ENCODE measurements at regions not wholly inside any gene's neighbourhood (a gene's known extent, or its start where the extent isn't known, plus 50 kb on each side); places are given as distances from the start of the nearest gene placed in this dataset.

DNA sequence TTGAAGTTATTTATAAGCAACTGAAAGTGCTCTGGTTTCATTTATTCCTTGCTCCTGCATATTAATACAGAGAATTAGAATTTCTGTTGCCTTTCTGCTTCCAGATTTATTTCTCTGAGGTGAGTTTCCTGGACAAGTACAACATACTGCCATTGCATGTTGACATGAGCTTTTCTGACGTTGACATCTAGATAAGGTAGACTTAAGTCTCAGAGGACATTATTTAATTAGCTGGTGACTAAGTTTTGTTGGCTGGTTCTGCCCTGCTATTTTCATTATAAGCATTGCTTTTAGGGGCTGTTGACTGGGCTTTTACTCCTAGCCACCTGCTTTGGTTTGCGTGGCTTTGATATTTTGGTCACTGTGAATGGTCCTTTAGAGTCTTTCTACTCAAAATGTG, 282.9 kb upstream of the SPRED2 start:
- DNase-seq = no peak

DNA sequence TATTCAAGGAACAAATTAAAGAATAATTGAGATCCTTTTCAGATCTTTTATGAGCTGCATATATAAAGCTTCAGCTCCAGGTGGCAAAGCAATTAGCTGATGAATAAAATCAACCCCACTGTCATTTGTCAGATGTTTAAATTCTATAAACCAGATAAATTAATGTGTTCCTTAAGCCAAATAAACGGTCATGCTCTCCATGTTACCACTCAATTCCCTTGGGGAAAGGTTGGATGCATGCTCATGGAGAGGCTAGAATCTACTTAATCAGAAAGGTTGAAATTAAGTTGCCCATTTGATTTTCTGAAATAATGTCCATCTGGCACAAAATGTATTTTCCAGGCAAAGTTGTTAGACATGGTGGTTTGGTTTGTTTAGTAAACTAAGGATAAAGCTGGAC, 282.5 kb upstream of the SPRED2 start:
- DNase-seq = no peak

DNA sequence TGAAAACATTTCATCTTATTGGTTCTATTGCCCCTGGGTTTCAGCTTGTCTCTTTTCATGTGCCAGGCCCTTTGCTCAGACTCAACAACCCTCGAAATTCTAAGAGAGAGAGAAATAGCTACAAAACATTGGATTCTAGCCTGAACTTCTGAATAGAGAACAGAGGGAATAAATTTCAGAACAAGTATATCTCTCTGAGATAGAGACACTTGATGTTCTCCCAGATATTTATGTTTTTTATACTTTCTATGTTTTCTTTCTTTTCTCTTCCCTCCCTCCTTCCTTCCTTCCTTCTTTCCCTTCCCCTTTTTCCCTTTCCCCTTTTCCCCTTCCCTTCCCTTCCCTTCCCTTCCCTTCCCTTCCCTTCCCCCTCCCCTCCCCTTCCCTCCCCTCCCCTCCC, 279.5 kb upstream of the SPRED2 start:
- no peak for DNase-seq

DNA sequence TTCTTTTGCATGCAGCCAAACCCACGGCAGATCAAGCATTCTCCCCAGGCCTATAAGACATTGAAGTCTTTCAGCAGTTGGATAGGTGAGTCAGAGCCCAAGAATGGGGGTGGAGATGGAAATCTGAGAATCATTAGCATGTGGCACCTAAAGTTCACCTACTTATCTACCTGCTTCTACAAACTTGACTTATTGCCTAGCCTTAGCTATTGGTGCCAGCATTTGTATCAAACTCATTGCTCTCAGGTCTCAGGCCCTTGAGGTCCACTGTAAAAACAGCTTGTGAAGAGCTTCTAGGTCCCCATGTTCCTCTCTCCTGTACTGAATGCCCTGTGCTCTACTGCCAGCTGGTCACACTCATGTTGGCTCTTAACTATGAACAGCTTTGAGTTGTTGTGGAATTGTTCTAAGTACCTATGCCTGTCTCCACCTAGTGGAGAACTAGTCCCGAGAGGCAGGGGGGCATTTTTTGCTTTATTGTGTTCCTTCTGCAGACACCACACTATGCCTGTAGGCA, 278.4 kb upstream of the SPRED2 start:
- DNase-seq = no peak

DNA sequence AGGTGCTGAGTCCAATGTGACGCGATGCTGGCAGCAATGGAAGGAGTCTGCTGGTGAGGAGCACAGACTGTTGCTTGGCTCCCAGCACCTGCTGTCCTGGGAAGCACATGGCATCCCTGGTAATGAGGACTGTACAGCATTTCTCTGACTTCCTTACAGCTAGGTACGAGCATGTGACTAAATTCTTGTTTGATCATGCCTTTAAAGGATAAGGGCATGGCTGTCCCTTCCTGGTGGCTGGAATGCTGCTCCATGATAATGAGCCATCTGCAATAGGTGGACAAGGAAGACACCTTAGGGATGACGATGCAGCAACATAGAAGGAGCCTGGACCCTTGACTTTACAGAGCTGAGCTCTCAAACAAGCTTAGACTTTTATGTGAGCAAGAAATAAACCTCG, 278.0 kb upstream of the SPRED2 start:
- DNase-seq = no peak

DNA sequence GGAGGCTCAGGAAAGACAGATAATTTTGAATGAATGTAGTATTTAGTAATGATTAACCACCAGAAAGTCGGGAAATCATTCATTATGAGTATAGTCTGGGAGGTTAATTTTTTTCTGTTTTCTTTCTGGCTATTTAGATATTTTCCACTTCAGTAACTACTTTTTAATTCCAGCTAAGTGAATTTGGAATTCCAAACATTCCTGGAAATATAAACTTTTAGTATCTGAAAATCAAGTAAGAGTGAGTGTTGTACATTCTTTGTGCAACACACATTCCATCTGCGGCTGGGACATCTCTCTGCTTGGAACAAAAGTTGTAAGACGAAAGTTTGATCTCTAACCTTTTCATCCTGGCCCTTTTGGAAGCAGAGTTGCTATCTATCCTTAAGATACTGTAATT, 275.7 kb upstream of the SPRED2 start:
- DNase-seq = no peak

DNA sequence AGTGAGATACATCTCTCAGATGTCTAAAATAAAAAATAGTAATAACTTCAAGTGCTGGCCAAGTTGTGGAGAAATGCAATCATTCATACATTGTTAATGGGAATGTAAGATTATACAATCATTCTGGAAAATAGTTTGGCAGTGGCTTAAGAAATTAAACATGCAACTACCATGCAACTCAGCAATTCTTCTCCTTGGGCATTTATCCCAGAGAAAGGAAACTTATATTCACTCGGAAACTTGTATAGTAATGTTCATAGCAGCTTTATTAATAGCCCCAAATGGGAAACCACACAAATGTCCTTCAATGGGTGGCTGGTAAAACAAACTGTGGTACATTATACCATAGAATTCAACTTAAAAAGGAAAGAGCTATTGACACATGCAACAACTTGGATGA, 274.0 kb upstream of the SPRED2 start:
- DNase-seq = no peak

DNA sequence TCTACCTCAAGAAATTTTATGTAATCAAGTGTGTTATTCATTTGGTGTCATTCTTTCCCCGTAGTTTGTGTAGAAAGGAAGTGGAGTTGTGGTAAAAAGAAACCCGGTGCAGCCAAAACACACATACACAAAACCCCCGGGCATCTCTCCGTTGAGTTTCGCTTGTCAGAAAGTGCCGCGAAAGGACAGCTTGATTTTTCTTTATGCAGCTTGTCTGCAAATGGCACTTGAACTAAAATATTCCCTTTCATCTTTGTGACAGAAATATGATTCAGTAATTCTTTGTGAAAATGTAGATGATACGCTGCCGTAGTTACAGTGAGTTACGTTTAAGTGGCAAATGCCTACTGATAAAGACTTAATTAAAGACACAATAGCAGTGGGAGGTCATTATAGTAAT, 268.8 kb upstream of the SPRED2 start:
- no peak for DNase-seq

DNA sequence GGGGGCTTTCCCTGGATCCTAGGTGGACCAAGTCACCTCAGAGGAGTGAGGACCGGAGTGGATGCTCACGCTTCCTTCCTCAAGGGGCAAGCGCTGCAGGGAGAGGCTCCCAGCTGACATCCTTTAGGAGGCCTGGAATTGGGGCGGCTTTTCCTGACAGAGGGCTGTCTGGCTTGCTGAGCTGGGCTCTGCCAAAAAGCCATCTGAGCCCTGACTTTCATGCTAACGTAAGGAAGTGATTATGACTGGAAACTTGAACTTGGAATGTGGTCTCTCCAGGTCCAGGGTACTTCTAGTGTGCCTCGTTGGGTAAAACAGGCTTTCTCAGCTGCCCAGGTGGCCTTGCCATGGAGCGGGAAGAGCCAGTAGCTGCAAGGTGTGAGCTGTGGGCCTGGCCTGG, 268.3 kb upstream of the SPRED2 start:
- no peak for DNase-seq

DNA sequence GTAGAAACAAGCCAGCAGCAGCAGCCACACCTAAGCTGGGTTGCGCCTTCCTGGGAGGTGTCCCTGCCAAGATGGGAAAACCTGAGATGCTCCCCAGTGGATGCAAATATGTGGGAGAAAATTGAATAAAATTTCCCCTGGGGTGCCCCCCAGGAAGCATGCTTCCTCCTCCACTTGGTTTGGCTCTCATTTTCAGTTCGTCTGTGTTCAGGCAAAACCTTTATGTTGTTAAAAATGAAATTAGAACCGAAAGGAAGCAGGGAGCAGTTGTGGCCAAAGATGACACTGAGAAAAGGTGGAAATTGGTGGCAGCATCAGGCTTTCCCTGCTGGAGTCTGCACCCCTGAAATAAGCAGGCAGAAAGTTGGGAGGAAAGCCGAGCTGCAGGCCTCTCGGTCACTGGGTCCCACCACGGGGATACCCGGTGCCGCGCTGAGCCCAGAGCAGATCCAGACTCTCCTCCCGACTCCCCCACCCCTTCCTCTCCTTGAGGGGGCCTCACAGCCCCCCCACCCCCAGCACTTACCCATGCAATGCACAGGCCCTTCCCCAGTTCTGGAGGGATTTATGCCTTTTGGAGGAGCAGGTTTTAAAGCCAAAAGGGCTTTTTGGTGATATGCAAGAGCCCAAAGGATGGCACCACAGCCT, 267.7 kb upstream of the SPRED2 start:
- no peak for DNase-seq

DNA sequence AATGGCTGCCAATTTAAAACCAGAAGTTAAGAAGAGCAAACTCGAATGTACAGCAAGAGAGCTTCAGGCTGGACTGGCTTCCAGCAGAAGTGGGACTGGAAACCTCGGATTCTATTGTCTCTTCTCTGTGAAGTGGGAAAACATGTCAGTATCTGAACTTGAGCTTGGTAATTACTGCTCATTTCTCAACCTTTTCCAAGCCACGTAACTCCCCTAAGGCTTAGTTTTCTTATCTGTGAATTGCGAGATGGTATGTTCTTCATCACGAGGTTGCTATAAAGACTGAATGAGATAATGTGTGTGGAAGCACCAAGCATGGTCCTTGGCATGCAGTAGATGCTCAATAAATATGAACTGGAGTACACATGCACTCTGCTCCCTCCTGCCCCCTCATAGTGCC, 259.4 kb upstream of the SPRED2 start:
- no peak for DNase-seq

DNA sequence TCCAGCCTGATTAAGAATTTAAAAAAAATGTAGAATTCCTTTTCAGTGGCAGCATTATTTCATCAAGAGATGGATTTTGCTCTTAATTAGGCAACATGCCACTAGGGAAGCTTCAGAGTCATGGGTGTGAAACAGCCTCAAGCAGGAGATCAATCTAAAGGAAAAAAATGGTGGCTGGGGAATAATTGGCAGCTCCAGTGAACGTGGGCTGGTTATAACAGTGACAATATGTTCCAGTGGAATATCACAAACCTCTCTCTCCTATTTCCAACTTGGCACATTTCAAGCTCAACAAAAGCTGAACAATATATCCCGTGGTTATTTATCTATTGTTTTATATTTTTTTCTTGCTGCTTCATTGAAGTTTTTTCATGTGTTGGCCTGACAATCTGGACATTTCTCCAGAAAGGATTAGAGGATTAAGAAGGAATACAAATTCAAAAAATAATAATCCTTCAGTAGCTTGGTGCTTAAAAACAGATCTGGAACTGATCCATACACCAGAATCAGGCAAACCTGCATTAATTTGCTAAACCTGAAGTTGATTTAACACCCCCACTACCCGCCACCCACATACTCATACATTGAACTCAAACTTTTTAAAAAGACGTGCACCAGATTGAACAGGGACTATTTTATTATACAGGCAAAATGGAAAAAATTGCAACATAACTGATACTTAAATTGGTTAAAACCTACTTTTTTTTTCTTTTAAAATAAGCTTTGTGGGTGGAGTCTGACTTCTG, 255.9 kb upstream of the SPRED2 start:
- DNase-seq = no peak

DNA sequence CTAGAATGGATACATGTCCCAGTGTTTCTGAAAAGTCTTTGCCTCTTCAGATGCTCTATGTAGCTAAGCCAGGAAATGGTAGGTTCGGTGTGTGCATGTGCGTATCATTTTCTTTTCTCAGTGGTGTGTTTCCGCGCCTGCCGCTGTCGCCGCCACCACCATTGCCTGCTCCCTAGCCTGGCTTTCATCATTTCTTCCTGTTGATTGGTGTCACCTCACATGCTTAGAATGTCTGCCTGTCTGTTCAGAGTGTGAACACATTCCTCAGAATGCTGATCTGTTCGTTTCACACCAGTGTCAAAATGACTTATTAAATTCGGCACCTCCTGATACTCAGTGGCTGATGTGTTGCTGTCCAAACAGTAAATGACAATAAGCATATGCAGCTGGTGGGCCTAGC, 255.2 kb upstream of the SPRED2 start:
- DNase-seq = no peak

DNA sequence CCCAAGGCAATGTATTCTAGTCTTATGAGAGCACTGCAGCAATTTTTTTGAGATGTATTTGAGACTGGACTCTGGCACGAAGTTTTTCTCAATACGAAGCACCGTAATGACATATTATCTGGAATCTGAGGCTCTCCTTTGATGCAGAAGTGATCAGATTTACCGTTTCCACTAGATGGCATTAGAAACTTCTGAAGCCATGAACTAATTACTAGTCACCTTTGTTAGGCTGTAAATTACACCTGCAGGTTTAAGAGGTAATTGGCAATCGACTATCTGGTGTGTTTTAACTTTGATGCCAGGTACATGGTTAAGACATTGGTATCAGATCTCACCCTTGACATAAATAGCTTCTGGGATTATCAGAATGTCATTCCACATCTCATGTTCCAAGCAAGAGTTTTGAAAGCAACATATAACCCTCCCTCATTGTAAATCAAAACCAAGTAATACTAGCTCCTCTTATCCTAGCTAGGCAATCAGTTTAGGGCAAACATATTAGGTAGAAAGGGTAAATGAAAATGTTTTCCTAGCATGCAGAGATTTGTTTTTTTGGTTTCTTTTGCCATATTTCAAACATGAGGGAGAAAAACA, 254.6 kb upstream of the SPRED2 start:
- no peak for DNase-seq

DNA sequence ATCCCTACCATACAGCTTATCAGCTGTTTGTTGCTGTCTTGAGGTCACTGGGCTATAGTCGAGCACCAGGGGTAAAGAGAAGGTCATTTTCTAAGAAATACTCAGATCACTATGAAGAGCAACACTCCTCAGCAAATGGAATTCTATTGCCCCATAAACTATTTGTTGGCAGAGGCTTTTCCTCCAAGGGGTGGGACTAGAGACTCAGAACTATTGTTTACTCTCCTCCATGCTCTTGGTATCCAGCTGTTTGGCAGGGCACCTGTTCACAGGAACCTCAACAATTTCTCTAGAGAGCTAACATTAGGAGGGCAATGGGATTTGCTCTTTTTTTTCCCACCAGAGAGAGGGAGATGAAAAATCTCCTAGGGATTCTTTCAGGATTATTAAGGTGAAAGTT, 249.1 kb upstream of the SPRED2 start:
- DNase-seq = no peak

DNA sequence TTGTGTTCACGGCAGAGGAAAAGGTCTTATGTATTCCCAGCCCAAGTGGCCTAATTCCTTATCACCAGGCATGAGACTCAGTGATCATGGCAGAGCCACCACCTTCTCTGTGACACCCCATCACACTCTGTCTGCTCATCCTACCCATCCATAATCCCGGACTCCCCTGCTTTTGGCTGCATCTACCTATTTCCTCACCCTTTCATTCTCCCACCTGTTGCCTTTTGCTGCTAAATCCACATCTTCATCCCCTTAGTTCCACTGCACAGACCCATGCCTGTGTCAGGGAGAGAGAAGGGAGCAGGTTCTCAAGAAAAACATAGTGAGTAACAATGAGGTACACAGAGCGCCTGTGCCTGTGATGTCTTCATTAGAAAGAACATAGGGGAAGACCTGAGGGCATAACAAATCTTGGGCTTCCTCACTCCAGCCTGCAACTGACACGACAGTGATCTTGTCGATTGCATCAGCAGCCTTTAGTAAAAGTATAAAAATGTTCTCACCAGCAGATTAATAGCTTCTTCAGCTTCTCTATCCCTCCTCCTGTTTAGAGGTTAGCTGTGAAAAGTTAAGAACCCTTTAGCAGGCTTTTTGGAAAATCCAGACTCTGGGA, 246.5 kb upstream of the SPRED2 start:
- no peak for DNase-seq

DNA sequence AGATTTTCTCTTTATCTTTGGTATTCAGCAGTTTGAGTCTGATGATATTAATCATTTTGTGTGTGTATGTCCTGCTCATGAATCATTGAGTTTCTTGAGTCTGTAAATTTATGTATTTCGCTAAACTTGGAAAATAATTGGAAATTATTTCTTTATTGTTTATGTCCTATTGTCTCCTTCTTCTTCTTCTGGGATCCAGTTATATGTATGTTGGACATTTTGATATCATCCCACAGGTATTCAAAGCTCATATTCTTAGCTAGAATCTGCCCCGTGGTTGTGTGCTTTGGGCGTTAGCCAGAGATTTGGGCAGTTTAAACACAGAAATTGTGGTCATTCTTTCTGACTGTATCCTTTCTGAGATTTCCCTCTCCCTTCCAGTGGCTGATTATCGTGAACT, 243.0 kb upstream of the SPRED2 start:
- no peak for DNase-seq

DNA sequence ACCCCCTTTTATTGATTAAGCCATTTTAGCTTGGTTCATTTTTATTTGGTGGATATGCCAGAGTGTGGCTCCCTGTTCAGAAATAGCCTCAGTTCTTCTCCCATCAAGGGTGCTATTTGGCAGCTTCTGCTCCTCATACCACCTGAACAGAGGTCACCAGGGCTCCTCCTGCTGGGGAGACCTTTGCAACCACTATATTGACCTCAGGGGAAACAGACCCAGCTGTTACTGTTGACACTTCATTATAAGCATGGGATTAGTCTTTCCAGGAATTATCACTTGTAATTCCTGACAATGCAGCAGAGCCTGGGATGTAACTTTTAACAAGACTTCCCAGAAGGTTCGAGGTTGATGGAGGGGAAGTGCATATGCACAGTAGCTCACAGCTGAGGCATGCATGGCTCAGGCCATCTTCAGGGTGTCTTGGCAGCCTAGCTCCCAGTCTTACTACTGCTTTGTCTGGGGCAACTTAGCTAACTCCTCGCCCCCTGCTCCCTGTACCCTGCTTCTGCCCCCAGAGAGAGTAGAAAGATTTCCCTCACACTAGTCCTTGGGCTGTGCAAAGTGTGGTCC, 239.4 kb upstream of the SPRED2 start:
- no peak for DNase-seq

DNA sequence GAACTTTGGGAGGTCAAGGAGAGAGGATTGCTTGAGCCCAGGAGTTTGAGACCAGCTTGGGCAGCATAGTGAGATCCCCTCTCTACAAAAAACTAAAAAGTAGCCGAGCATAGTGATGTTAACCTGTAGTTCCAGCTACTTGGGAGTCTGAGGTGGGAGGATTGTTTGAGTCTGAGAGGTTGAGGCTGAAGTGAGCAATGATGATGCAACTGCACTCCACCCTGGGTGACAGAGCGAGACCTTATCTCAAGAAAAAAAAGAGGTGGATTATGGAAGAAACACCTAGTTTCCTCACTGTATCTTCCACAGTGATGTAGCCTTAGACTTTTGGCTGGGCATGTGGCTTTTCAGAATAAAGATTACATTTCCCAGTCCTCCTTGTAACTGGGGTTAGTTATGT, 237.2 kb upstream of the SPRED2 start:
- no peak for DNase-seq

DNA sequence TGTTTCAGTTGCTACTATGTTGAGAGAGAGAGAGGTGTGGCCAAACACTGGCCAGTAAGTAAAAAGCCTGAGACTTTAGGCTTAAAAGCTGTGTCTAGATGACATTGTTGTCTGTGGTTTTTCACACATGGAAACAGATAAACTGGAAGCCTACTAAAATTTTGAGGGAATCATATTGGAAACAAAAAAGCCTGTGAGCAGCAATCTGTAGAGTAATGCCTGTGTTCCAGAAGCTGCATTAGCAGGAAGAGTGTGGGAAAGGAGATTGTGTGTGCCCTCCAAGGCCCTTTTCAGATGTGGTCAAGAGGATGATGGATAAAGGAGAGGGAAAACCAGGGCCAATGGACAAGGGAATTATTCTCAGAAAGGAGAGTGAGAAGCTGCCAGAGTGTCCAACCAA, 236.3 kb upstream of the SPRED2 start:
- DNase-seq = no peak

DNA sequence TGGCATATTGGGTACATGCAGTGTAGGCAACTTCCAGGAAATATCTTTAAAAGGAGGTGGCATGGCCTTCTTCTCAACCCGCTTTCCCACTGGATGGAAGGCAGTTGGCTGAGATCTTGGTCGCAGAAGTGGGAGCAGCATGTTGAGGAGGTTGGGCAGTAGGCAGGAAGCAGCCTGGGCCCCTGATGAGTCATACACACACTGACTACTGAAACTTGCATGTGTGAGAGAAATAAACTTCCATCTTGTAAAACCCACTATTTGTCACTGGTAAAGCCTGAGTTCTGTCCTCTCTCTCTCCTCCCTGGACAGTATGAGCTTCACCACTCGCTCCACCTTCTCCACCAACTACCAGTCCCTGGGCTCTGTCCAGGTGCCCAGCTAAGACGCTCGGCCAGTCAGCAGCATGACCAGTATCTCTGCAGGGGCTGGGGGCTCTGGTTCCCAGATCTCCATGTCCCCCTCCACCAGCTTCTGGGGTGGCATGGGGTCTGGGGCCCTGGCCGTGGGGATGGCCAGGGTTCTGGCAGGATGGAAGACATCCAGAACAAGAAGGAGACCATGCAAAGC, 233.8 kb upstream of the SPRED2 start:
- DNase-seq = no peak

DNA sequence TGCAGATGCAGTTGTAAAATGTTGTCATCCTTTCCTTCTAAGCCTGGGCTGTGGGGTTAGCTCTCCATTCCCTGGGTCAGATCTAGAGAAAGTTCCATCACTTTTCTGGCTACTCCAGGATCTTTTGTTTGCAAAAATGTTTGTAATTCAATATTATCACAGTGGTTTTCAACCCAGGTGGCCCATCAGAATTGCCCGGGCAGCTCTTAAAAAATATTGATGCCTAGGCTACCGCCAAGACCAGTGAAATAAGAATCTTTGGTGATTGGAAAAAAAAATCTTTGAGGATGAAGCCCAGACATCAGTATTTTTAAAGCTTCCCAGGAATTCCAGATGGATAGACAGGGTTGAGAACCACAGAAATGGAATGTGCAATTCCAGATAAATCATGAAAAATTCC, 232.5 kb upstream of the SPRED2 start:
- no peak for DNase-seq

DNA sequence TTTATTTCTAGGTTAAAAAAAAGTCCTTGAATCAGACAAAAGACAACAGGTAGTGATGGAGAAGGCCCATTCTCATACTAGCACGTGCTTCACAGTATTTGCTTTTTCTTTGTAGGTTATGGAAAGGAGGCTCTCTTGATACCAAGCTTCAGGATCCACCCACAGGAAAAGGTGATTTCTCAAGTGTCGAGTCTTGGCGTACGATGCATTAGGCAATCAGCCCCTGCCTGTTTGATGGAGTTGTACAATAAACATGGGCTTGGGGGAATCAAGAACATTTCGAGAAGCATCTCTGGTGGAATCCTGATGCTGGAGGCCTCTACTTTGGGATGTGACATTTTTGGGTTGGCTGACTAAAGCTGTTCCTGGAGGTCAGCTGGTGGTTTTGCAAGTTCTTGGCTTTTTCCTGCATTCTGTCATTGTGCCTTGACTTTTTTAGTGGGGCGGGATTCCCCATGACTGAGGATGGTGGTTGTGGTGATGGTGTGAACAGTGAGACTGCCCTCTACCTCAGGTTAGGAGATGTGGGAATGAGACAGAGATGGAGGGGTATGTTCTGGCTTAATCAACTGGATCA, 231.5 kb upstream of the SPRED2 start:
- DNase-seq = no peak
